Heart left ventricle (tissue), 16 donors: ENCODE measurements at regions not wholly inside any gene's neighbourhood (a gene's known extent, or its start where the extent isn't known, plus 50 kb on each side); places are given as distances from the start of the nearest gene placed in this dataset.

ENCODE experiments used
- ATAC-seq, 4 donors: fragments of 200-7000 bp; cut with Tn5 transposase; one replicate each; pipeline ENCODE4 v1.9.1; 2020 to 2022; ENCODE audit warnings: moderate library complexity in 4 of 4, mild to moderate bottlenecking in 3 of 4, moderate number of reproducible peaks in 1 of 4
- DNase-seq, 5 donors: peaks; one replicate each; pipeline ENCODE4 v3.0.0-alpha.2; 2020
- H3K27ac ChIP-seq, 12 donors: fragments of 200-600 bp; sonication (generic) in 4 of 12; one replicate each; pipeline versions ENCODE4 v1.5.0 to v1.8.0; 2016 to 2022; ENCODE audit warnings: mild to moderate bottlenecking in 2 of 12
- H3K27me3 ChIP-seq, 9 donors: fragments of 200-600 bp; sonication (generic) in 2 of 9; one replicate each; pipeline versions ENCODE4 v1.5.1 to v1.8.0; 2016 to 2022; ENCODE audit warnings: mild to moderate bottlenecking in 3 of 9
- H3K36me3 ChIP-seq, 9 donors: fragments of 200-600 bp; sonication (generic) in 2 of 9; one replicate each; pipeline versions ENCODE4 v1.5.0 to v1.8.0; 2018 to 2022; ENCODE audit warnings: mild to moderate bottlenecking in 2 of 9
- H3K4me1 ChIP-seq, 12 donors: fragments of 200-600 bp; sonication (generic) in 4 of 12; one replicate each; pipeline versions ENCODE4 v1.5.0 to v1.8.0; 2016 to 2022; ENCODE audit warnings: mild to moderate bottlenecking in 3 of 12
- H3K4me3 ChIP-seq, 12 donors: fragments of 200-600 bp; sonication (generic) in 4 of 12; one replicate each; pipeline versions ENCODE4 v1.5.0 to v1.8.0; 2017 to 2022; ENCODE audit warnings: mild to moderate bottlenecking in 9 of 12, moderate library complexity in 4 of 12
- H3K9me3 ChIP-seq, 12 donors: fragments of 200-600 bp; sonication (generic) in 4 of 12; one replicate each; pipeline versions ENCODE4 v1.5.0 to v1.8.0; 2016 to 2022; ENCODE audit warnings: mild to moderate bottlenecking in 1 of 12
- POLR2A ChIP-seq, 2 donors: fragments of 450-650 bp; IDR thresholded peaks; one replicate each; pipeline ENCODE4 v1.6.1; 2017; ENCODE audit warnings: antibody characterized with exemption in 2 of 2, mild to moderate bottlenecking in 2 of 2, moderate library complexity in 2 of 2
- WGBS, 4 donors: extraction: QIAGEN DNeasy Blood & Tissue Kit in 2 of 4; methylation state at CpG; one replicate each; pipeline versions ENCODE4 v1.1.5 to v1.1.7; 2013 to 2018; 5-methylcytosine and 5-hydroxymethylcytosine counted together
- intact Hi-C, 10 donors: fragments of 100-400 bp; cut with DNase I; formaldehyde crosslinking; loops; one replicate each; pipeline versions ENCODE4 v1.11.1 to v1.14.2; 2022
- TF ChIP-seq, protein P1 (sequence below), 12 donors: fragments of 200-600 bp; sonication (generic) in 4 of 12; IDR thresholded peaks; one replicate each; pipeline versions ENCODE4 v1.5.0 to v1.8.0; 2018 to 2022; ENCODE audit warnings: antibody characterized with exemption in 12 of 12, mild to moderate bottlenecking in 5 of 12
- donor health status: ischemic (EF 13 %, LVEDD 7.1; RV severe dilation, severe dysfunction).
- donor health status: healthy with polysubstance abuse.
- donor health status: DM: no; HTN: yes; CAD: no.
- donor health status: DM: no; HTN: no; CAD: no.
- donor health status: ischemic (EF 25% LVEDD 6.9; RV normal size, moderate dysfunction).
- donor health status: ischemic (EF 25% LVEDD 5.7; RV mildly dilated, moderate dysfunction).
- donor health status: healthy.
- donor health status: DM: yes; HTN: yes; CAD: no.
- donor health status: ischemic (EF 35%, LVEDD 5.7; RV mildly dilated, moderate dysfunction).
- donor health status: nonischemic (EF 11% LVEDD 7.7; RV severe dilation, severe dysfunction).
- donor health status: DM: yes; HTN: yes; CAD: no.
- donor health status: PGD.
- donor health status: ischemic (EF 29% LVEDD 5.4; RV normal size, mild dysfunction).
- donor health status: nonischemic (EF 23%, LVEDD 6.1; RV moderate dilation, normal function).

DNA sequence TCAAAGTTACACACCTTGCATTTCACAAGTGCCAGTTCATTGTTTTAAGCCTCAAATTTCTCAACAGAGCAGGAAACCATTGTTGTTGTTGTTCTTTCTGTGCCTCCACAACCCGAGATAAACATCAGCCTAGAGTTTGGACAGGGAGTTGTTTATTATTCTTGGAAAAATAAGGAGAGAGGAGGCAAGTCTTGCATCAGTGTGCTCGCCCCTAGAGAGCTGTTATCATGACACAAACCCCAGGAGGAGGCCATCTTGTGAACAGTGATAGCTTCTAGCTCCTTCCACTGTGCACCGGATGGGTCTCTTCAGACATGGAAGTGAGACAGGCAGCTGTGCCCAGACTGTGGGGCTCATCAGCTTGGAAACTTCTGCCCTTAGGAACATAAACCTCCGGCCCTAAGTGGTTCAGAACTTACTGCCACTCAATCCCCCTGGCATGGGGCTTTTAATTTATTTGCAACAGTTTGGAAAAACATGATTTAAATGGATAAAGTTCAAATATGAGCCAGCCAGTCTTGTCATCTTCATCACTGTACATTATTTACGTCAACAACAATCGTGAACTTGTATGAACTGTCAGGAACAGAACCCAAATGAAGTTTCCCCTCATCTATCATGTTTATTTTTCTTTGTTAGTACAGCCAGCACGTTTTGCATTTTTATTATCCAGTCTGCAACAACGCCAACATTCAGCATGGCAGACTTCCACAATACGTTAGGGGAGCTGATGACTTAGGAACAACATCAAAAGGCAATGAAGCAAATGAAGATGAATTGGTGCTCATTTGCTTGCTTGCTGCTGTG is 181.7 kb upstream of the S1PR3 start:
- DNase-seq (peak in 2 of 5 donors; percentile 40 to 43), ATAC-seq (peak in 1 of 4 donors; percentile 29)
- Histone ChIP-seq H3K27me3 (peaks cover 0 to 4% (median 0%) of the 10 kb centered on the region in 9 donors), H3K36me3 (no peaks in the 10 kb centered on the region), H3K4me3 (no peak overlapping the region), H3K27ac (peak overlapping the region in 2 of 12 donors; percentile 9 to 14), H3K9me3 (no peaks in the 10 kb centered on the region), H3K4me1 (peaks cover 0 to 27% (median 1%) of the 10 kb centered on the region in 12 donors)
- intact Hi-C loops: loop anchor here in 3 of 10 donors (5.0 to 10.0 kb wide), 3 partner anchors 63 to 185 kb away; partner anchors contain the start of gene S1PR3 (in 1 of the 3)
- TF ChIP-seq, protein P1, sequence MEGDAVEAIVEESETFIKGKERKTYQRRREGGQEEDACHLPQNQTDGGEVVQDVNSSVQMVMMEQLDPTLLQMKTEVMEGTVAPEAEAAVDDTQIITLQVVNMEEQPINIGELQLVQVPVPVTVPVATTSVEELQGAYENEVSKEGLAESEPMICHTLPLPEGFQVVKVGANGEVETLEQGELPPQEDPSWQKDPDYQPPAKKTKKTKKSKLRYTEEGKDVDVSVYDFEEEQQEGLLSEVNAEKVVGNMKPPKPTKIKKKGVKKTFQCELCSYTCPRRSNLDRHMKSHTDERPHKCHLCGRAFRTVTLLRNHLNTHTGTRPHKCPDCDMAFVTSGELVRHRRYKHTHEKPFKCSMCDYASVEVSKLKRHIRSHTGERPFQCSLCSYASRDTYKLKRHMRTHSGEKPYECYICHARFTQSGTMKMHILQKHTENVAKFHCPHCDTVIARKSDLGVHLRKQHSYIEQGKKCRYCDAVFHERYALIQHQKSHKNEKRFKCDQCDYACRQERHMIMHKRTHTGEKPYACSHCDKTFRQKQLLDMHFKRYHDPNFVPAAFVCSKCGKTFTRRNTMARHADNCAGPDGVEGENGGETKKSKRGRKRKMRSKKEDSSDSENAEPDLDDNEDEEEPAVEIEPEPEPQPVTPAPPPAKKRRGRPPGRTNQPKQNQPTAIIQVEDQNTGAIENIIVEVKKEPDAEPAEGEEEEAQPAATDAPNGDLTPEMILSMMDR (IDR thresholded peaks at IDR 0.05): no peak
- no peak for TF ChIP-seq POLR2A (IDR thresholded peaks at IDR 0.05)
- 61 to 64% (median 61%) methylated on average over 9 of the region's 9 CpGs for WGBS, 4 donors

DNA sequence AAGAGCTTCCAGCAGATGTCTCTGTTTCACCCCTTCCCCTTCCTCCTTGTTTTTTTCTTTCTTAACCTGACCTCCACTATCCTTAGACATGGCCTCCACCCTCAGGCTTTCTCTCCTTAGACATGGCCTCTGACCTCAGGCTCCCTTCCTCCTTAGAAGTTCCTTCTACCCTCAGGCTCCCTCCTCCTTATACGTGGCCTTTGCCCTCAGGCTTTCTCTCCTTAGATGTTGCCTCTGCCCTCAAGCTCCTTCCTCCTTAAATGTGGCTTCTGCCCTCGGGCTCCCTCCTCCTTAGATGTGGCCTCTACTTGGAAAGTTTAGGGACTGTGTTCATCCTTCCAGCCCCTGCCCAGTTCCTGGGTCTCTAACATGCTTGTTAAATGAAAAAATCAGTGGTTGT is 180.4 kb upstream of the S1PR3 start:
- H3K4me1 ChIP-seq: peaks cover 0 to 31% (median 8%) of the 10 kb centered on the region in 12 donors
- H3K9me3 ChIP-seq: no peaks in the 10 kb centered on the region
- no peaks in the 10 kb centered on the region for H3K36me3 ChIP-seq
- WGBS, 4 donors: 90 to 95% (median 93%) methylated on average over 2 of the region's 2 CpGs
- H3K4me3 ChIP-seq: no peak overlapping the region
- H3K27ac ChIP-seq: no peak overlapping the region
- TF ChIP-seq, protein P1 (IDR thresholded peaks at IDR 0.05): no peak
- TF ChIP-seq POLR2A (IDR thresholded peaks at IDR 0.05): no peak
- no peak for DNase-seq
- ATAC-seq: no peak
- H3K27me3 ChIP-seq: peaks cover 0 to 10% (median 0%) of the 10 kb centered on the region in 9 donors
- intact Hi-C loops: loop anchor here in 2 of 10 donors (5.0 to 10.0 kb wide), 3 partner anchors 61 to 184 kb away; partner anchors contain the start of gene S1PR3 (in 1 of the 2)

DNA sequence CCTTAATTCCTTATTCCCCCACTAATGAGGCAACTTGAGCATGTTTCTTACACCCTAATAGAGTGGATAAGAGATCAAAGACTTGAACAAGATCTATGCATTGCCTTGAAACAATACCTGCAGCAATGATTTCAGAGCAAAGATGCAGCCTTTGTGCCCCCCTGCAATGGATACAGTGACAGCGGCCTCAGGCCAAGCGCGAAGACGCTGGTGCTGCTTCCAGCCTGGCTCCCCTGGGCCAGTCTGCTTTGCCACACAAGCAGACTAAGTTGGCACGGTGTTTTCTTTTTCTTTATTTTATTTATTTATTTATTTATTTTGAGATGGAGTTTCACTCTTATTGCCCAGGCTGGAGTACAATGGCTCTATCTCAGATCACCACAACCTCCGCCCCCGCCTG is 179.8 kb upstream of the S1PR3 start:
- H3K27me3 ChIP-seq: peaks cover 0 to 10% (median 0%) of the 10 kb centered on the region in 9 donors
- no peaks in the 10 kb centered on the region for H3K36me3 ChIP-seq
- peaks cover 0 to 30% (median 8%) of the 10 kb centered on the region in 12 donors for H3K4me1 ChIP-seq
- H3K27ac ChIP-seq: no peak overlapping the region
- no peak for DNase-seq
- TF ChIP-seq, protein P1 (IDR thresholded peaks at IDR 0.05): no peak
- no peak for TF ChIP-seq POLR2A (IDR thresholded peaks at IDR 0.05)
- H3K4me3 ChIP-seq: no peak overlapping the region
- intact Hi-C loops: loop anchor here in 2 of 10 donors (5.0 to 10.0 kb wide), 3 partner anchors 61 to 183 kb away; partner anchors contain the start of gene S1PR3 (in 1 of the 2)
- 96 to 98% (median 97%) methylated on average over 7 of the region's 7 CpGs for WGBS, 4 donors
- no peak for ATAC-seq
- no peaks in the 10 kb centered on the region for H3K9me3 ChIP-seq

DNA sequence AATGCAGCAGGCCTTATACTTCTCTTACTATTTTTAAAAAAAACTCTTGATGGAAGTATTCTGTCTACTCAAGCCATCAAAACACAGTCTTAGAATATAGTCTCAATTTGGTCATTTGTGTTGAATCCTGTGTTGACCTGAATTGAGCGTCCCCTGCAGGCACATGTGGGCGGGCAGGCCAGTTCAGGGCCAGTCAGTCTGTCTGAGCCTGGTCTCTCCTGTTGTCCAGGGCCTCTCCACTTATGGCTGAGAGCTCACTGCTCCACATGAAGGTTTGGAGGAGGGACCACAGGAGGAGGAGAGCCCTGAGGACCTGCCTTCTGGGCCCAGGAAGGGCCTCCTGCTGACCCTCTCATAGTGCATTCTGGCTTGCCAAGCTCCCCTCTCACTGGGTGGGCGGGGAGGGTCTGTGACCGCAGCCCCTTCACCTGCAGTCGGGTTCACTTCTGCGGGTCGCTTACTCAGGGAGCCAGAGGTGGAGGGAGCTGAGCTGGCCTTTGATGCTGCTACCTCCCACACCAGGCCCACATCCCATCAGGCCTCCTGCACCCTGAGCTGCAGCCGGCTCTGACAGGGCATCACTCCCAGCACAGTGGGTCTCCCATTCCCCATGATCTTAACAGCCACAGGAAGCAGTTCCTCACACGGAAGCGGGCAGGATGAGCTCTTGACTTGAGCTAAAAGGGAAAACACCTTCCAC is 178.2 kb upstream of the S1PR3 start:
- Histone ChIP-seq H3K9me3 (no peaks in the 10 kb centered on the region), H3K4me3 (no peak overlapping the region), H3K27me3 (peaks cover 0 to 10% (median 0%) of the 10 kb centered on the region in 9 donors), H3K27ac (peak overlapping the region in 2 of 12 donors; percentile 18 to 70), H3K36me3 (no peaks in the 10 kb centered on the region), H3K4me1 (peaks cover 0 to 32% (median 8%) of the 10 kb centered on the region in 12 donors)
- no peak for ATAC-seq
- intact Hi-C loops: loop anchor here in 2 of 10 donors (5.0 to 10.0 kb wide), 3 partner anchors 59 to 182 kb away; partner anchors contain the start of gene S1PR3 (in 1 of the 2)
- DNase-seq: no peak
- WGBS, 4 donors: 93 to 98% (median 95%) methylated on average over 8 to 10 of the region's 10 CpGs
- TF ChIP-seq, protein P1 (IDR thresholded peaks at IDR 0.05): no peak
- TF ChIP-seq POLR2A (IDR thresholded peaks at IDR 0.05): no peak
